ENCODE measurements at regions not wholly inside any gene's neighbourhood (a gene's known extent, or its start where the extent isn't known, plus 50 kb on each side); places are given as distances from the start of the nearest gene placed in this dataset.

DNA sequence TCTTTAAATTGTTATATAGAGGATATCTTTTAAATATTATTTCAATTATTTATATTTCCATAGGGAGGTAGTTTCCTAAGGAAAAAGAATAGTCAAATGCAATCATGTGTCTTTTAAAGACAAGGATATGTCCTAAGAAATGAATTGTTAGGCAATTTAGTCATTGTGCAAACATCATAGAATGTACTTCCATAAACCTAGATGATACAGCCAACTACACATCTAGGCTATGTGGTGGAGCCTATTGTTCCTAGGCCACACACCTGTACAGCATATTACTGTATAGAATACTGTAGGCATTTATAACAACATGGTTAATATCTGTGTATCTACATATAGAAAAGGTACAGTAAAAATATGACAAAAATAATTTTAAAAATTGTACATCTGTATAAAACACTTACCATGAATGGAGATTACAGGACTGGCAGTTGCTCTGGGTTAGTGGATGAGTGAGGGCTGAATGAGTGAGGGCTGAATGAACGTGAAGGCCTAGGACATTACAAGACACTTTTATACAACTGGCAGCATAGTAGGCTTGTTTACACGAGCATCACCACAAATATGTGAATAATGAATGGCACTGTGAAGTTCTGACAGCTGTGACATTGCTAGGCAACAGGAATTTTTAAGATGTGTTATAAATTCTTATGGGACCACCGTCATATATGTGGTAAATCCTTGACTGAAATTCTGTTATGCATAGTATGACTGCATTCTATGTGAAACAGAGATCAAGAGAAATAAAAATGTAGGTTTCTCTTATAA is 1879.0 kb upstream of the RAG2 start:
- TF ChIP-seq CTCF (IDR thresholded peaks at IDR 0.05): no peak

DNA sequence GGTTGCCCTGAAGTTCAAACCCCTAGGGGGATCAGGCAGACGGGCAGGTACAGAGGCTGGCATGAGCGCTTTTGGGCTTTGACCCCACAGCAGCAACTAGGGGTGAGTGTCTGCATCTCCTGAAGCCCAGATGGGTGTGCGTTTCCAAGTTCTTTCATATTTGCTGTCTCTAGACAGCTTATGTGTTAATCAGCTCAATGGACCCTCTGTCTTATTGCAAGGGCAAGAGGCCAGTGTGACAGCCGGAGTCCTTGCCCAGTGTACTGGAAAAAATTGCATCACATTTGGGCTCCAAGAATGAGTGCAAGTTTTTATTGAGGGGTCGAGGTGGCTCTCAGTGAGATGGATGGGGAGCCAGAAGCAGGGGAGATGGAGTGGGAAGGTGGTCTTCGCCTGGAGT is 1863.7 kb upstream of the RAG2 start:
- H3K79me2 ChIP-seq: no peaks in the 10 kb centered on the region
- no peak overlapping the region for H3K4me3 ChIP-seq (ENCODE audit: low read depth, low read length)
- H3K27me3 ChIP-seq (ENCODE audit: control insufficient read depth, insufficient read depth, low read length): no peaks in the 10 kb centered on the region
- H3K4me1 ChIP-seq: no peaks in the 10 kb centered on the region
- no peak overlapping the region for H2AFZ ChIP-seq
- no peak overlapping the region for H3K9ac ChIP-seq
- no peak for TF ChIP-seq CTCF (IDR thresholded peaks at IDR 0.05)
- no peak overlapping the region for H3K4me2 ChIP-seq (ENCODE audit: low read length)
- no peaks in the 10 kb centered on the region for H3K9me3 ChIP-seq (ENCODE audit: control insufficient read depth, low read length)
- H3K36me3 ChIP-seq (ENCODE audit: control insufficient read depth, insufficient read depth, low read length): no peaks in the 10 kb centered on the region
- H3K27ac ChIP-seq: no peak overlapping the region

More for the DNA sequence above, 1879.0 kb upstream of the RAG2 start:
- no peaks in the 10 kb centered on the region for H3K36me3 ChIP-seq (ENCODE audit: control insufficient read depth, insufficient read depth, low read length)
- no peaks in the 10 kb centered on the region for H3K9me3 ChIP-seq (ENCODE audit: control insufficient read depth, low read length)
- H3K9ac ChIP-seq: no peak overlapping the region
- H3K79me2 ChIP-seq: no peaks in the 10 kb centered on the region
- no peak overlapping the region for H3K4me3 ChIP-seq (ENCODE audit: low read depth, low read length)
- H3K4me2 ChIP-seq (ENCODE audit: low read length): no peak overlapping the region
- H3K27me3 ChIP-seq (ENCODE audit: control insufficient read depth, insufficient read depth, low read length): no peaks in the 10 kb centered on the region
- H2AFZ ChIP-seq: no peak overlapping the region
- no peaks in the 10 kb centered on the region for H3K4me1 ChIP-seq
- H3K27ac ChIP-seq: no peak overlapping the region

DNA sequence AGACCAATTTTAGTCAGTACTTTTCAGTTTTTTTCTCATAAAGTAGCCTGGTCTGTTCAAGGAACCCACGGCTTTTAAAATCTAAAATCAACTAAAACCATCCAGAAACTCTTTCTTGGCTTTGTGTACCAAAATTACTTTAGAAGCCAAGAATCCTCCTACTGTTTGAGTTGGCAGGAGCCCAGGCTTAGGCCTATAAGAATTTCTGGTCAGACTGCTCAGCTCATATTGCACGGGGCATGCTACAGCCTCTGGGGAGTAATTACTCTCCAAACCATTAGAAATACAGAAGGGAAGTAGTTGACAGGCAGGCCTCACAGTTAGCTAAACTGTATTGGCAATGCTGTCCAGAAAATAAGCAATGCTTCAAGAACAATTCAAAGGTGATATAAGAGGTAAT is 1862.9 kb upstream of the RAG2 start:
- Histone ChIP-seq H2AFZ (no peak overlapping the region), H3K9me3 (ENCODE audit: control insufficient read depth, low read length) (no peaks in the 10 kb centered on the region), H3K9ac (no peak overlapping the region), H3K27ac (no peak overlapping the region), H3K27me3 (ENCODE audit: control insufficient read depth, insufficient read depth, low read length) (no peaks in the 10 kb centered on the region), H3K4me2 (ENCODE audit: low read length) (no peak overlapping the region), H3K4me3 (ENCODE audit: low read depth, low read length) (no peak overlapping the region), H3K4me1 (no peaks in the 10 kb centered on the region), H3K79me2 (no peaks in the 10 kb centered on the region), H3K36me3 (ENCODE audit: control insufficient read depth, insufficient read depth, low read length) (no peaks in the 10 kb centered on the region)
- TF ChIP-seq CTCF (IDR thresholded peaks at IDR 0.05): no peak

DNA sequence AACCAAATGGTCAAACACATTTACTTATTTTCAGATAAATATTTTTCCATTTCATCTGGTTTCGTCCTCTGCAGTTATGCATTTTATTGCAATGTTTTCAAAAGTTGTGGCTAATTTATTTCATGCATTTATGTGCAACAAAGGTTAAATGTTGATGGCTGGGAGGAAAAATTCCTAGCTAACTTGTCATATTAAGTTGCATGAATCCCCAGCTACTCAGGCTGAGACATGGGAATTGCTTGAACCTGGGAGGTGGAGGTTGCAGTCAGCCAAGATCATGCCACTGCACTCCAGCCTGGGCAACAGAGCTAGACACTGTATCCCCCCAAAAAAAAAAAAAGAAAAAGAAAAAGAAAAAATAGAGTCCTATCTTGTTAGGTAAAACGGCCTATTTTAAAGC is 1862.4 kb upstream of the RAG2 start:
- no peaks in the 10 kb centered on the region for H3K27me3 ChIP-seq (ENCODE audit: control insufficient read depth, insufficient read depth, low read length)
- no peaks in the 10 kb centered on the region for H3K9me3 ChIP-seq (ENCODE audit: control insufficient read depth, low read length)
- H3K4me1 ChIP-seq: no peaks in the 10 kb centered on the region
- no peaks in the 10 kb centered on the region for H3K79me2 ChIP-seq
- no peak overlapping the region for H3K9ac ChIP-seq
- H3K27ac ChIP-seq: no peak overlapping the region
- no peak for TF ChIP-seq CTCF (IDR thresholded peaks at IDR 0.05)
- H3K4me2 ChIP-seq (ENCODE audit: low read length): no peak overlapping the region
- no peaks in the 10 kb centered on the region for H3K36me3 ChIP-seq (ENCODE audit: control insufficient read depth, insufficient read depth, low read length)
- H2AFZ ChIP-seq: no peak overlapping the region
- H3K4me3 ChIP-seq (ENCODE audit: low read depth, low read length): no peak overlapping the region

- H3K27me3 ChIP-seq (ENCODE audit: control insufficient read depth, insufficient read depth, low read length): no peaks in the 10 kb centered on the region
- no peak overlapping the region for H3K4me3 ChIP-seq (ENCODE audit: low read depth, low read length)
- no peaks in the 10 kb centered on the region for H3K4me1 ChIP-seq
- no peak for TF ChIP-seq CTCF (IDR thresholded peaks at IDR 0.05)
- H3K4me2 ChIP-seq (ENCODE audit: low read length): no peak overlapping the region
- H3K27ac ChIP-seq: no peak overlapping the region
- H3K9ac ChIP-seq: no peak overlapping the region
- no peak overlapping the region for H2AFZ ChIP-seq
- no peaks in the 10 kb centered on the region for H3K36me3 ChIP-seq (ENCODE audit: control insufficient read depth, insufficient read depth, low read length)
- no peaks in the 10 kb centered on the region for H3K79me2 ChIP-seq
- no peaks in the 10 kb centered on the region for H3K9me3 ChIP-seq (ENCODE audit: control insufficient read depth, low read length)
Observed at GRCh38 chr11:38456371-38456770, 1858.3 kb upstream of the RAG2 start.
